Stimulated activated CD4-positive, alpha-beta T cell treated with anti-CD3 and anti-CD28 coated beads, Interleukin-12 subunit alpha, Interleukin-12 subunit beta, amount 100 ng/mL, for 4 hours (primary cell): ENCODE measurements at regions not wholly inside any gene's neighbourhood (a gene's known extent, or its start where the extent isn't known, plus 50 kb on each side); places are given as distances from the start of the nearest gene placed in this dataset.
A peak's percentile ranks its signal among the peaks of the same experiment; 100 is the strongest.

Source experiments
- DNase-seq: peaks from one replicate; pipeline ENCODE4 v3.0.0-alpha.2; 2020

- no peak for DNase-seq
Observed at GRCh38 chr12:4045786-4046494, 172.7 kb upstream of the PARP11 start.

GRCh38 chr12:4044736-4045730 lies 171.8 kb upstream of the PARP11 start:
- DNase-seq = no peak

- DNase-seq = no peak
Observed at GRCh38 chr12:4044101-4044500, 170.9 kb upstream of the PARP11 start.

- no peak for DNase-seq
Observed at GRCh38 chr12:4041187-4041885, 168.1 kb upstream of the PARP11 start.

GRCh38 chr12:4039931-4040330 lies 166.7 kb upstream of the PARP11 start:
- no peak for DNase-seq

GRCh38 chr12:4037747-4038312 lies 164.6 kb upstream of the PARP11 start:
- DNase-seq = no peak

GRCh38 chr12:4036671-4037271 lies 163.6 kb upstream of the PARP11 start:
- DNase-seq = no peak

- no peak for DNase-seq
Observed at GRCh38 chr12:4034921-4035320, 161.7 kb upstream of the PARP11 start.

- no peak for DNase-seq
Observed at GRCh38 chr12:4032924-4033615, 159.9 kb upstream of the PARP11 start.

GRCh38 chr12:4031703-4032291 lies 158.6 kb upstream of the PARP11 start:
- peak; percentile 3 for DNase-seq

GRCh38 chr12:4030929-4031702 lies 157.9 kb upstream of the PARP11 start:
- DNase-seq = peak; percentile 75

- peak; percentile 53 for DNase-seq
Observed at GRCh38 chr12:4027412-4027811, 154.2 kb upstream of the PARP11 start.

- no peak for DNase-seq
Observed at GRCh38 chr12:4026517-4026916, 153.3 kb upstream of the PARP11 start.

GRCh38 chr12:4026020-4026358 lies 152.8 kb upstream of the PARP11 start:
- DNase-seq = no peak

- DNase-seq = no peak
Observed at GRCh38 chr12:4025181-4026019, 152.2 kb upstream of the PARP11 start.

- no peak for DNase-seq
Observed at GRCh38 chr12:4024701-4025100, 151.5 kb upstream of the PARP11 start.

GRCh38 chr12:4015225-4016091 lies 142.3 kb upstream of the PARP11 start:
- DNase-seq = no peak

- DNase-seq = no peak
Observed at GRCh38 chr12:4014858-4015224, 141.6 kb upstream of the PARP11 start.

- no peak for DNase-seq
Observed at GRCh38 chr12:4014444-4014843, 141.2 kb upstream of the PARP11 start.
